ENCODE measurements at regions not wholly inside any gene's neighbourhood (a gene's known extent, or its start where the extent isn't known, plus 50 kb on each side); places are given as distances from the start of the nearest gene placed in this dataset.

- no peak for TF ChIP-seq POLR2A (IDR thresholded peaks at IDR 0.05)
- TF ChIP-seq CTCF (IDR thresholded peaks at IDR 0.05): no peak
- TF ChIP-seq EP300 (IDR thresholded peaks at IDR 0.05): no peak
- no peak for TF ChIP-seq POLR2AphosphoS5 (IDR thresholded peaks at IDR 0.05)
Observed at GRCh38 chr4:133316909-133317308, 167.8 kb downstream of the PCDH10 start.

Data from sigmoid colon (tissue), 4 donors.